ENCODE measurements at regions not wholly inside any gene's neighbourhood (a gene's known extent, or its start where the extent isn't known, plus 50 kb on each side); places are given as distances from the start of the nearest gene placed in this dataset.

- DNase-seq (ENCODE audit: low spot score) = no peak
- TF ChIP-seq CTCF (IDR thresholded peaks at IDR 0.05; ENCODE audit: extremely low read depth, missing control alignments) = no peak
These were observed 541.8 kb upstream of the NRSN1 start for GRCh38 chr6:23584134-23584763.

DNA sequence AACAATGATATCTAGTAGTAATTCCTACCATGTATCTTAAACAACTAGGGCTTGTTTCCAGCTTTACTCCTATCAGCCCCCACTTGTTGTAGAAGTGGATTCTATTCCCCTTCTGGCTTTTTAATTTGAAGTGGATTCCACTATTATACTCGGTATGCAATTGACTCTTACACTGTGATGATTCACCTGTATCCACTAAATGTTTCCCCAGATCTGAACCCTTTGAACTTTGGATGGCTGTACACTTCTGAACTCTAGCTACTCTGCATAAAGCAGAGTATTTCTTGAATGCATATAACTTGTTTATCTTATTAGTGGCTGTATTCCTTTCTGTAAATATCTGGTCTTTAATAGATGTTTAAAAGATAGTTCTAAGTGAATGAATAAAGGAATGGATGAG lies 538.4 kb upstream of the NRSN1 start:
- no peak for TF ChIP-seq CTCF (IDR thresholded peaks at IDR 0.05; ENCODE audit: extremely low read depth, missing control alignments)
- DNase-seq (ENCODE audit: low spot score) = no peak

DNA sequence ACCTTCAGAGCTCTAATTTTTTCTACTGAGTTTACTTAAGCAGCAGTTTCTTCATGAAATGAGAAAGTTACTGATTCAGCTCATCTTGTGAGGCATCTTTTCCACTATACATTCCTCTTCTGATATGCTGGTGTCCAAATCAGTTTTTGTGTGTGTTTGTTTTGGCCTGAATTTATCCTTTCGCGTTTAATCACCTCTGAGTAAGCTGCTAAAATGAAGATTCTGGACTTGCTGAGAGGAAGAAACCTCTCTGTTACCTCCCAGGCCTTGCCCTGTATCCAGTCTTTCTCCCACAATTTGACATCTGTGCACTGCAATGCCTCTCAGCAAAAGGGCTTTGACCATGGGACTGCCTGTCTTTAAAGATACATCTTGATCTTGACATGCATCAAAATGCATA lies 536.2 kb upstream of the NRSN1 start:
- no peak for DNase-seq (ENCODE audit: low spot score)
- TF ChIP-seq CTCF (IDR thresholded peaks at IDR 0.05; ENCODE audit: extremely low read depth, missing control alignments) = no peak

- no peak for DNase-seq (ENCODE audit: low spot score)
- no peak for TF ChIP-seq CTCF (IDR thresholded peaks at IDR 0.05; ENCODE audit: extremely low read depth, missing control alignments)
These were observed 535.4 kb upstream of the NRSN1 start for GRCh38 chr6:23590498-23591126.

GRCh38 chr6:23591761-23592160 lies 534.3 kb upstream of the NRSN1 start:
- TF ChIP-seq CTCF (IDR thresholded peaks at IDR 0.05; ENCODE audit: extremely low read depth, missing control alignments) = no peak
- DNase-seq (ENCODE audit: low spot score) = no peak

GRCh38 chr6:23600118-23600517 lies 525.9 kb upstream of the NRSN1 start:
- TF ChIP-seq CTCF (IDR thresholded peaks at IDR 0.05; ENCODE audit: extremely low read depth, missing control alignments) = no peak
- no peak for DNase-seq (ENCODE audit: low spot score)

DNA sequence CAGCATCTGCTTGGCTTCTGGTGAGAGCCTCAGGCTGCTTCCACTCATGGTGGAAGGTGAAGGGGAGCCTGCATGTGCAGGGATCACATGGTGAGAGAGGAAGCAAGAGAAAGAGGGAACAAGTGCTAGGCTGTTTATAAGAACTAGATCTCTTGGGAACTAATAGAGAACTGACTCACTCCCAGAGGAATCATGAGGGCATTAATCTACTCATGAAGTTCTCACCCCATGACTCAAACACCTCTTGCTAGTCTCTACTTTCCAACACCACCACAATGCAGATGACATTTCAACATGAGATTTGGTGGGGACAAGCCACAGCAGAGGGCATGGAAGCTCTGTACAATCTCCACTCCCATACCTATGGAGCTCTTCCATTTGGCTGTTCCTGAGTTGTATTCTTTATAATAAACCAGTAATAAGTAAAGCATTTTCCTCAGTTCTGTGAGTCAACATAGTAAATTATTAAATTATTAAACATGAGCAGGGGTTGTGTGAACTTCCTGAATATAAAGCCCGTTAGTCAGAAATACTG lies 524.1 kb upstream of the NRSN1 start:
- TF ChIP-seq CTCF (IDR thresholded peaks at IDR 0.05; ENCODE audit: extremely low read depth, missing control alignments) = no peak
- no peak for DNase-seq (ENCODE audit: low spot score)
